GM23248 (cell line): ENCODE measurements at regions not wholly inside any gene's neighbourhood (a gene's known extent, or its start where the extent isn't known, plus 50 kb on each side); places are given as distances from the start of the nearest gene placed in this dataset.

Source experiments
- DNase-seq: peaks from one replicate; pipeline ENCODE4 v3.0.0-alpha.2; 2015
- H2AFZ ChIP-seq: fragments of 200-600 bp; sonication (generic); 2 replicates; pipeline ENCODE4 v1.6.1; 2016; ENCODE audit warnings: antibody characterized with exemption
- H3F3A ChIP-seq: fragments of 200-600 bp; sonication (generic); 2 replicates; pipeline ENCODE4 v1.6.1; 2016; ENCODE audit warnings: mild to moderate bottlenecking, antibody characterized with exemption, mixed run types; ENCODE audit not compliant: insufficient read depth
- H3K27ac ChIP-seq: fragments of 200-600 bp; sonication (generic); 2 replicates; pipeline ENCODE4 v1.5.1; 2016; ENCODE audit warnings: mild to moderate bottlenecking
- H3K27me3 ChIP-seq: fragments of 200-600 bp; sonication (generic); replicated peaks from 2 replicates; pipeline ENCODE4 v1.6.1; 2016; ENCODE audit warnings: mild to moderate bottlenecking; ENCODE audit not compliant: insufficient read depth
- H3K36me3 ChIP-seq: fragments of 200-600 bp; sonication (generic); 2 replicates; pipeline ENCODE4 v1.6.1; 2016; ENCODE audit warnings: low read depth, mild to moderate bottlenecking
- H3K4me1 ChIP-seq: fragments of 200-600 bp; sonication (generic); 2 replicates; pipeline ENCODE4 v1.6.1; 2016; ENCODE audit warnings: mild to moderate bottlenecking; ENCODE audit not compliant: insufficient read depth
- H3K4me2 ChIP-seq: fragments of 200-600 bp; sonication (generic); one replicate; pipeline ENCODE4 v1.6.1; 2016; ENCODE audit warnings: mild to moderate bottlenecking; ENCODE audit not compliant: unreplicated experiment
- H3K4me3 ChIP-seq: fragments of 200-600 bp; sonication (generic); 2 replicates; pipeline ENCODE4 v1.5.1; 2016; ENCODE audit warnings: mild to moderate bottlenecking
- H3K79me2 ChIP-seq: fragments of 200-600 bp; sonication (generic); 2 replicates; pipeline ENCODE4 v1.6.1; 2016; ENCODE audit warnings: mild to moderate bottlenecking; ENCODE audit not compliant: insufficient read depth
- H3K9ac ChIP-seq: fragments of 200-600 bp; sonication (generic); 2 replicates; pipeline ENCODE4 v1.6.1; 2016; ENCODE audit warnings: mild to moderate bottlenecking
- H3K9me2 ChIP-seq: fragments of 200-600 bp; sonication (generic); 2 replicates; pipeline ENCODE4 v1.6.1; 2016; ENCODE audit warnings: mixed run types, mild to moderate bottlenecking, moderate library complexity; ENCODE audit not compliant: insufficient read depth
- H3K9me3 ChIP-seq: fragments of 200-600 bp; sonication (generic); one replicate; pipeline ENCODE4 v1.6.1; 2017; ENCODE audit warnings: low read depth
- H4K20me1 ChIP-seq: fragments of 200-600 bp; sonication (generic); 2 replicates; pipeline ENCODE4 v1.6.0; 2016; ENCODE audit not compliant: insufficient read depth
- EZH2 ChIP-seq: fragments of 200-600 bp; sonication (generic); IDR thresholded peaks from 2 replicates; pipeline ENCODE4 v1.6.1; 2018; ENCODE audit warnings: antibody characterized with exemption, mild to moderate bottlenecking; ENCODE audit not compliant: insufficient read depth, poor library complexity, severe bottlenecking
- EZH2phosphoT487 ChIP-seq: fragments of 200-600 bp; sonication (generic); IDR thresholded peaks from 2 replicates; pipeline ENCODE4 v1.6.1; 2018; ENCODE audit warnings: antibody characterized with exemption, moderate library complexity, mild to moderate bottlenecking, low read depth; ENCODE audit not compliant: insufficient read depth
- WGBS, 2 experiments: methylation state at CpG; one replicate each; pipeline ENCODE4 v1.1.6; 2015 to 2017; ENCODE audit warnings: low lambda C conversion rate in 2 of 2, low coverage in 1 of 2; ENCODE audit errors: missing lambda C conversion rate in 2 of 2; 5-methylcytosine and 5-hydroxymethylcytosine counted together
- in situ Hi-C: fragments of 300-500 bp; cut with MboI; formaldehyde crosslinking; loops from 2 replicates; pipeline ENCODE4 v1.15.0; 2020

GRCh38 chrX:122546269-122546668, 637.8 kb upstream of the GRIA3 start:
- Histone ChIP-seq H3K9me3 (no peaks in the 10 kb centered on the region), H3K4me3 (no peak overlapping the region), H3K9me2 (no peaks in the 10 kb centered on the region), H3F3A (no peaks in the 10 kb centered on the region), H3K9ac (no peak overlapping the region), H3K27ac (no peak overlapping the region), H3K36me3 (no peaks in the 10 kb centered on the region), H2AFZ (no peak overlapping the region), H3K27me3 (no peaks in the 10 kb centered on the region), H3K4me1 (no peaks in the 10 kb centered on the region), H3K79me2 (no peaks in the 10 kb centered on the region), H3K4me2 (no peak overlapping the region), H4K20me1 (no peaks in the 10 kb centered on the region)
- TF ChIP-seq EZH2phosphoT487 (no peak), EZH2 (no peak)
- in situ Hi-C loops = no loop called here
- no peak for DNase-seq
- 100% methylated on average over 1 of the region's 1 CpG for WGBS, 2 experiments

GRCh38 chrX:122552286-122552800, 631.7 kb upstream of the GRIA3 start:
- H3K9me2 ChIP-seq = no peaks in the 10 kb centered on the region
- peaks cover 4% of the 10 kb centered on the region; the same call in 1 of the 2 replicates for H3K4me1 ChIP-seq
- H3K4me2 ChIP-seq = no peak overlapping the region
- no peak overlapping the region for H3K27ac ChIP-seq
- no peaks in the 10 kb centered on the region for H3F3A ChIP-seq
- TF ChIP-seq EZH2 = no peak
- TF ChIP-seq EZH2phosphoT487 = no peak
- H3K79me2 ChIP-seq = no peaks in the 10 kb centered on the region
- no peaks in the 10 kb centered on the region for H4K20me1 ChIP-seq
- peak; percentile 40 for DNase-seq
- no peaks in the 10 kb centered on the region for H3K27me3 ChIP-seq
- H3K4me3 ChIP-seq = no peak overlapping the region
- no peaks in the 10 kb centered on the region for H3K36me3 ChIP-seq
- no peak overlapping the region for H3K9ac ChIP-seq
- 36 to 40% methylated on average over 3 of the region's 3 CpGs for WGBS, 2 experiments
- H3K9me3 ChIP-seq = no peaks in the 10 kb centered on the region
- H2AFZ ChIP-seq = peak overlapping the region; percentile 48; the same call in 1 of the 2 replicates
- in situ Hi-C loops = no loop called here

- DNase-seq = no peak
- Histone ChIP-seq H3K27me3 (no peaks in the 10 kb centered on the region), H2AFZ (no peak overlapping the region), H3K9me3 (no peaks in the 10 kb centered on the region), H3K4me1 (peaks cover 4% of the 10 kb centered on the region; the same call in 1 of the 2 replicates), H3K79me2 (no peaks in the 10 kb centered on the region), H3K4me3 (no peak overlapping the region), H3F3A (no peaks in the 10 kb centered on the region), H3K36me3 (no peaks in the 10 kb centered on the region), H3K27ac (no peak overlapping the region), H3K9me2 (no peaks in the 10 kb centered on the region), H3K4me2 (no peak overlapping the region), H3K9ac (no peak overlapping the region), H4K20me1 (no peaks in the 10 kb centered on the region)
- 56 to 100% methylated on average over 1 to 2 of the region's 2 CpGs for WGBS, 2 experiments
- TF ChIP-seq EZH2phosphoT487 = no peak
- no peak for TF ChIP-seq EZH2
- in situ Hi-C loops = no loop called here
These were observed 628.2 kb upstream of the GRIA3 start for GRCh38 chrX:122555925-122556324.

DNA sequence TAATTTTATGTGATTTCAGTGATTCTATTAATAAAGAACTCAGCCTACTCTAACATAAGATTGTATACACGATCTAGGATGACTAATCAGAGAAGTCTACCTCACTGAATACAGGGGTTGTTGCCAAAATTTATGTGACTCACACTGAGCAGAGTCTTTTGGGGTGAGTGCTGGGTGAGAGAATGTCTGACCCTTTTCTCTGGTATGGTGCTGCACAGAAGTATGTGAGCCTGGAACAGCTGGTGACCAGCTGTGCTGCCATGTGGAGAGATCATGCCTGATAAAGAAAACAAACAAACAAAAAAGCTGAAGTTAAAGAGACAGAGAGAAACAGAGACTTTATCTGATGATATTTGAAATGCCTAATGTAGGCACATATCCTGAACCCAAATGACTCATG, 618.1 kb upstream of the GRIA3 start:
- Histone ChIP-seq H3K4me2 (no peak overlapping the region), H4K20me1 (no peaks in the 10 kb centered on the region), H3F3A (peaks cover 26% of the 10 kb centered on the region), H3K9ac (no peak overlapping the region), H3K4me3 (no peak overlapping the region), H3K27ac (peak overlapping the region; percentile 17; the same call in 1 of the 2 replicates), H3K9me3 (no peaks in the 10 kb centered on the region), H3K4me1 (peaks cover 37% of the 10 kb centered on the region), H3K9me2 (no peaks in the 10 kb centered on the region), H3K27me3 (no peaks in the 10 kb centered on the region), H3K79me2 (no peaks in the 10 kb centered on the region), H3K36me3 (no peaks in the 10 kb centered on the region), H2AFZ (no peak overlapping the region)
- no peak for TF ChIP-seq EZH2
- TF ChIP-seq EZH2phosphoT487 = no peak
- DNase-seq = peak; percentile 93
- in situ Hi-C loops = no loop called here
- WGBS, 2 experiments = 0 to 4% methylated on average over 1 of the region's 1 CpG

DNA sequence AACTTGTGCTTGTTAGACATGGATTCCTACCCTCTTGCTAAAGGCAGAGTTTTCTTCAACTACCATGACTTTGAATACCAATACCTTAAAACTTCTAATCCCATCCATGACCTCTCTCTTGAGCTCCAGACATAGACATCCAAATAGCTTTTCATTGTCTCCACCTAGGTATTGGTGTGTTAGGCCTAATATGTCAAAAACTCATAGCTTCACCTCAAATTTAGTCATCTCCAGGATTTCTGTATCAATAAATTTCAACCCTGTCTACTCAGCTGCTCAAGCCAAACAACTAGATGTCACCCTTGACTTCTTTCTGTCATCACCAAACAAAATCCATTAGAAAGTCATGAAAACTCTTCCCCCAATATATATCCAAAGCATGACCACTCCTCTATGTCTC, 617.7 kb upstream of the GRIA3 start:
- H3K27ac ChIP-seq = no peak overlapping the region; the same call in 1 of the 2 replicates
- no peaks in the 10 kb centered on the region for H3K9me3 ChIP-seq
- H3K79me2 ChIP-seq = no peaks in the 10 kb centered on the region
- H3K9ac ChIP-seq = no peak overlapping the region
- in situ Hi-C loops = no loop called here
- H3K27me3 ChIP-seq = no peaks in the 10 kb centered on the region
- TF ChIP-seq EZH2phosphoT487 = no peak
- H3K9me2 ChIP-seq = no peaks in the 10 kb centered on the region
- DNase-seq = no peak
- H4K20me1 ChIP-seq = no peaks in the 10 kb centered on the region
- no peak overlapping the region for H3K4me3 ChIP-seq
- H3K4me1 ChIP-seq = peaks cover 37% of the 10 kb centered on the region
- no peak overlapping the region for H3K4me2 ChIP-seq
- H3K36me3 ChIP-seq = no peaks in the 10 kb centered on the region
- H3F3A ChIP-seq = peaks cover 26% of the 10 kb centered on the region
- H2AFZ ChIP-seq = no peak overlapping the region
